ENCODE measurements at regions not wholly inside any gene's neighbourhood (a gene's known extent, or its start where the extent isn't known, plus 50 kb on each side); places are given as distances from the start of the nearest gene placed in this dataset.
"Not testable (repeated sequence)": the region's sequence is repeated elsewhere in the genome, so short reads cannot be mapped to it uniquely, and the experiment has no call there.

GRCh38 chr13:90891329-90891728 is 456.2 kb upstream of the MIR17HG start:
- CTCF ChIA-PET, result no interaction called here
- Histone ChIP-seq H3K4me3 (replicated peaks in 1 of 2; ENCODE audit: low read depth in 1 of 2, low read length in 2 of 2) (no peak overlapping the region), H3K27me3 (ENCODE audit: insufficient read depth, low read length) (no peaks in the 10 kb centered on the region), H3K36me3 (ENCODE audit: control insufficient read depth in 1 of 2, insufficient read depth in 2 of 2, low read length in 2 of 2) (no peaks in the 10 kb centered on the region), H3K4me2 (ENCODE audit: low read length) (no peak overlapping the region), H3K27ac (ENCODE audit: low read depth, low read length) (no peak overlapping the region), H3K79me2 (ENCODE audit: insufficient read depth, low read length) (no peaks in the 10 kb centered on the region), H3K9me3 (ENCODE audit: control insufficient read depth in 1 of 2, insufficient read depth in 1 of 2, low read depth in 1 of 2, low read length in 2 of 2) (no peaks in the 10 kb centered on the region; a peak in 1 of 4 replicates), H4K20me1 (ENCODE audit: insufficient read depth) (no peaks in the 10 kb centered on the region), H3K4me1 (ENCODE audit: control insufficient read depth in 1 of 2, insufficient read depth in 2 of 2, low read length in 2 of 2) (no peaks in the 10 kb centered on the region), H3K9me2 (ENCODE audit: insufficient read depth) (no peaks in the 10 kb centered on the region), H3K9ac (ENCODE audit: low read length) (no peak overlapping the region), H2AFZ (ENCODE audit: low read depth, low read length, poor library complexity, severe bottlenecking) (no peak overlapping the region)
- DNase-seq (ENCODE audit: low read depth, low spot score), result no peak
- RAD21 ChIA-PET (ENCODE audit: low non-redundant PET in 1 of 2, low total read pairs in 2 of 2, uncharacterized antibody in 2 of 2, unreplicated experiment in 2 of 2), result no interaction called here
- no peak for ATAC-seq
- TF ChIP-seq FOSL1 (IDR thresholded peaks at IDR 0.05; ENCODE audit: low read depth) (no peak), MAX (IDR thresholded peaks at IDR 0.05) (no peak), SP1 (IDR thresholded peaks at IDR 0.05; ENCODE audit: low read depth) (no peak), RAD21 (IDR thresholded peaks at IDR 0.05; ENCODE audit: low read depth) (no peak), YY1 (IDR thresholded peaks at IDR 0.05; ENCODE audit: extremely low read depth, insufficient replicate concordance, low read depth, low read length) (no peak), REST (IDR thresholded peaks at IDR 0.05; ENCODE audit: low read depth) (no peak)
- intact Hi-C loops (cut with micrococcal nuclease), result no loop called here
- POLR2A ChIA-PET, result no interaction called here
- no TSS peak for BruUV-seq (replicated peaks)

- H3K4me1 ChIP-seq (ENCODE audit: control insufficient read depth in 1 of 2, insufficient read depth in 2 of 2, low read length in 2 of 2); H3K4me2 ChIP-seq (ENCODE audit: low read length); H3K27ac ChIP-seq (ENCODE audit: low read depth, low read length); H3K27me3 ChIP-seq (ENCODE audit: insufficient read depth, low read length); H3K4me3 ChIP-seq (replicated peaks in 1 of 2; ENCODE audit: low read depth in 1 of 2, low read length in 2 of 2); H2AFZ ChIP-seq (ENCODE audit: low read depth, low read length, poor library complexity, severe bottlenecking); DNase-seq (ENCODE audit: low read depth, low spot score); CTCF ChIA-PET; H3K9ac ChIP-seq (ENCODE audit: low read length); H4K20me1 ChIP-seq (ENCODE audit: insufficient read depth); RAD21 ChIA-PET (ENCODE audit: low non-redundant PET in 1 of 2, low total read pairs in 2 of 2, uncharacterized antibody in 2 of 2, unreplicated experiment in 2 of 2); ATAC-seq; intact Hi-C loops (cut with micrococcal nuclease); BruUV-seq (replicated peaks); H3K36me3 ChIP-seq (ENCODE audit: control insufficient read depth in 1 of 2, insufficient read depth in 2 of 2, low read length in 2 of 2); H3K9me3 ChIP-seq (ENCODE audit: control insufficient read depth in 1 of 2, insufficient read depth in 1 of 2, low read depth in 1 of 2, low read length in 2 of 2); POLR2A ChIA-PET; H3K9me2 ChIP-seq (ENCODE audit: insufficient read depth); H3K79me2 ChIP-seq (ENCODE audit: insufficient read depth, low read length): not testable (repeated sequence)
These were observed 454.3 kb upstream of the MIR17HG start for GRCh38 chr13:90893199-90893598.

Data from HCT116 (cell line).